ENCODE measurements at regions not wholly inside any gene's neighbourhood (a gene's known extent, or its start where the extent isn't known, plus 50 kb on each side); places are given as distances from the start of the nearest gene placed in this dataset.

DNA sequence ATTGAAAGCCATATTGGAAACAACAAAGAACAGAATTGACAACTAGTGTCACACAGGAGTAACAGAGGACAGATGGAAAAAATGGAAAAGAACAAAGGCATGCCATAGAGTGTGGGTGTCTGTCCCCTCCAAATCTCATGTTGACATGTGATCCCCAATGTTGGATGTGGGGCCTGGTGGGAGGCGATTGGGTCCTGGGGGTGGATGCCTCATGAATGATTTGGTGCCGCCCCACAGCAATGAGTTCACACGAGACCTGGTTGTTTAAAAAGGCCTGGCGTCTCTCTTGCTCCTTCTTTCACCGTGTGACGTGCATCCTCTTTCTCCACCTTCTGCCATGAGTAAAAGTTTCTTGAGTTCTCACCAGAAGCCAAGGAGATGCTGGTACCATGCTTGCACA lies 87.4 kb upstream of the GPR26 start:
- Histone ChIP-seq H3K27ac (replicated peaks in 1 of 4) (no peak overlapping the region), H3K36me3 (no peaks in the 10 kb centered on the region), H3K27me3 (peaks cover 0 to 37% (median 2%) of the 10 kb centered on the region in 4 donors), H3K4me3 (no peak overlapping the region), H3K9me3 (peaks cover 0 to 12% (median 0%) of the 10 kb centered on the region in 4 donors), H3K4me1 (peaks cover under 1 to 17% (median 15%) of the 10 kb centered on the region in 4 donors)
- TF ChIP-seq POLR2A (IDR thresholded peaks at IDR 0.05; ENCODE audit: low read depth) (no peak), POLR2AphosphoS5 (IDR thresholded peaks at IDR 0.05) (no peak), EP300 (IDR thresholded peaks at IDR 0.05) (no peak), CTCF (IDR thresholded peaks at IDR 0.05) (no peak)
- no peak for DNase-seq (ENCODE audit: extremely low spot score)
- 89% methylated on average over 6 of the region's 6 CpGs for WGBS
- intact Hi-C loops (cut with DNase I): no loop called here

- no peak overlapping the region for H3K4me3 ChIP-seq
- H3K4me1 ChIP-seq: peaks cover 7 to 25% (median 24%) of the 10 kb centered on the region in 4 donors
- TF ChIP-seq POLR2AphosphoS5 (IDR thresholded peaks at IDR 0.05): no peak
- no peak for TF ChIP-seq CTCF (IDR thresholded peaks at IDR 0.05)
- no peak for TF ChIP-seq EP300 (IDR thresholded peaks at IDR 0.05)
- no peak for TF ChIP-seq POLR2A (IDR thresholded peaks at IDR 0.05; ENCODE audit: low read depth)
- intact Hi-C loops (cut with DNase I): loop anchor here (5.0 to 10.0 kb wide), 2 partner anchors 195 to 813 kb away; no protein-coding TSS in a partner anchor
- H3K9me3 ChIP-seq: peaks cover 0 to 12% (median 0%) of the 10 kb centered on the region in 4 donors
- no peak for DNase-seq (ENCODE audit: extremely low spot score)
- no peak overlapping the region for H3K27ac ChIP-seq (replicated peaks in 1 of 4)
- 70% methylated on average over 5 of the region's 5 CpGs for WGBS
- peaks cover 0 to 31% (median 2%) of the 10 kb centered on the region in 4 donors for H3K27me3 ChIP-seq
- H3K36me3 ChIP-seq: no peaks in the 10 kb centered on the region
Observed at GRCh38 chr10:123579675-123580074, 86.5 kb upstream of the GPR26 start.

GRCh38 chr10:123580426-123580825 lies 85.7 kb upstream of the GPR26 start:
- H3K9me3 ChIP-seq: peaks cover 0 to 9% (median 0%) of the 10 kb centered on the region in 4 donors
- no peak overlapping the region for H3K4me3 ChIP-seq
- H3K27ac ChIP-seq (replicated peaks in 1 of 4): no peak overlapping the region
- peaks cover 0 to 27% (median 2%) of the 10 kb centered on the region in 4 donors for H3K27me3 ChIP-seq
- TF ChIP-seq POLR2AphosphoS5 (IDR thresholded peaks at IDR 0.05) (no peak), CTCF (IDR thresholded peaks at IDR 0.05) (no peak), EP300 (IDR thresholded peaks at IDR 0.05) (no peak), POLR2A (IDR thresholded peaks at IDR 0.05; ENCODE audit: low read depth) (no peak)
- no peak for DNase-seq (ENCODE audit: extremely low spot score)
- intact Hi-C loops (cut with DNase I): loop anchor here (5.0 to 10.0 kb wide), 2 partner anchors 194 to 812 kb away; no protein-coding TSS in a partner anchor
- peaks cover 7 to 25% (median 24%) of the 10 kb centered on the region in 4 donors for H3K4me1 ChIP-seq
- WGBS: 69% methylated on average over 4 of the region's 4 CpGs
- no peaks in the 10 kb centered on the region for H3K36me3 ChIP-seq

DNA sequence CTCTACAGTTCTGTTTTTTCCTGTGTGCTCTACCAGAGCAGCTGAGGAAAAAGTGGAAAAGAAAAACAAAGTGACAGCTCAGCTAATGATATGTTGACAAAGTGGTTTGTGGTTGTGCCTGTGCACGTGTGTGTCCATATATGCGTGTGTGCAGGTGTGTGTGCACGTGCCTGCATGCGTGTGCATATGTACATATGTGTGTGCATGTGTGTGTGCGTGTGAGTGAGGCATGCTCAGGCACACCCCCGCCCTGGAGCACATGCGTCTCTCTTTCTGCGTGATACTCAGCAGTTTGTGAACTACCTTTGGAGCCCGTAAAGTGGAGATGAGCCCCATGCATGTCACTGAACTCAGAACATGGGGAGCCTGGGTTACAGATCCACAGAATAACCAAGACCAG lies 84.5 kb upstream of the GPR26 start:
- TF ChIP-seq POLR2A (IDR thresholded peaks at IDR 0.05; ENCODE audit: low read depth): no peak
- TF ChIP-seq POLR2AphosphoS5 (IDR thresholded peaks at IDR 0.05): no peak
- no peak for TF ChIP-seq EP300 (IDR thresholded peaks at IDR 0.05)
- no peak for TF ChIP-seq CTCF (IDR thresholded peaks at IDR 0.05)
- peaks cover 7 to 25% (median 24%) of the 10 kb centered on the region in 4 donors for H3K4me1 ChIP-seq
- no peaks in the 10 kb centered on the region for H3K9me3 ChIP-seq
- 66% methylated on average over 9 of the region's 9 CpGs for WGBS
- no peak for DNase-seq (ENCODE audit: extremely low spot score)
- no peak overlapping the region for H3K4me3 ChIP-seq
- intact Hi-C loops (cut with DNase I): loop anchor here (1.0 to 10.0 kb wide), 3 partner anchors 193 to 811 kb away; no protein-coding TSS in a partner anchor
- peaks cover 0 to 17% (median 2%) of the 10 kb centered on the region in 4 donors for H3K27me3 ChIP-seq
- no peaks in the 10 kb centered on the region for H3K36me3 ChIP-seq
- H3K27ac ChIP-seq (replicated peaks in 1 of 4): no peak overlapping the region
